Right renal pelvis (tissue), 4 donors: ENCODE measurements at regions not wholly inside any gene's neighbourhood (a gene's known extent, or its start where the extent isn't known, plus 50 kb on each side); places are given as distances from the start of the nearest gene placed in this dataset.
"Not testable (repeated sequence)": the region's sequence is repeated elsewhere in the genome, so short reads cannot be mapped to it uniquely, and the experiment has no call there.

Source experiments
- DNase-seq, 4 donors: peaks; one replicate each; pipeline ENCODE4 v3.0.0-alpha.2; 2013; ENCODE audit warnings: low read depth in 4 of 4, low spot score in 3 of 4, missing footprints in 1 of 4

- no peak for DNase-seq
Measured at GRCh38 chr1:80533093-80533492, 1267.6 kb upstream of the ADGRL2 start.

GRCh38 chr1:80531182-80531581 is 1269.6 kb upstream of the ADGRL2 start:
- no peak for DNase-seq

- DNase-seq = no peak
Measured at GRCh38 chr1:80529546-80529945, 1271.2 kb upstream of the ADGRL2 start.

GRCh38 chr1:80523861-80524260 is 1276.9 kb upstream of the ADGRL2 start:
- no peak for DNase-seq

- DNase-seq = not testable (repeated sequence)
Measured at GRCh38 chr1:80523071-80523470, 1277.7 kb upstream of the ADGRL2 start.

GRCh38 chr1:80520949-80521348 is 1279.8 kb upstream of the ADGRL2 start:
- no peak for DNase-seq

GRCh38 chr1:80517062-80517461 is 1283.7 kb upstream of the ADGRL2 start:
- DNase-seq = no peak

GRCh38 chr1:80509965-80510522 is 1290.7 kb upstream of the ADGRL2 start:
- no peak for DNase-seq

- no peak for DNase-seq
Measured at GRCh38 chr1:80506216-80506615, 1294.5 kb upstream of the ADGRL2 start.

- DNase-seq = no peak
Measured at GRCh38 chr1:80498673-80499072, 1302.1 kb upstream of the ADGRL2 start.

GRCh38 chr1:80495806-80496205 is 1304.9 kb upstream of the ADGRL2 start:
- no peak for DNase-seq

GRCh38 chr1:80472145-80472544 is 1328.6 kb upstream of the ADGRL2 start:
- DNase-seq = no peak

- DNase-seq = no peak
Measured at GRCh38 chr1:80468356-80468755, 1332.4 kb upstream of the ADGRL2 start.

GRCh38 chr1:80462006-80462405 is 1338.7 kb upstream of the ADGRL2 start:
- no peak for DNase-seq

- DNase-seq = no peak
Measured at GRCh38 chr1:80457409-80457808, 1343.3 kb upstream of the ADGRL2 start.

- DNase-seq = no peak
Measured at GRCh38 chr1:80453775-80454174, 1347.0 kb upstream of the ADGRL2 start.

- no peak for DNase-seq
Measured at GRCh38 chr1:80450711-80451110, 1350.0 kb upstream of the ADGRL2 start.

GRCh38 chr1:80448081-80448480 is 1352.7 kb upstream of the ADGRL2 start:
- no peak for DNase-seq

GRCh38 chr1:80447526-80447925 is 1353.2 kb upstream of the ADGRL2 start:
- DNase-seq = no peak

GRCh38 chr1:80445033-80445432 is 1355.7 kb upstream of the ADGRL2 start:
- no peak for DNase-seq

GRCh38 chr1:80444171-80444570 is 1356.6 kb upstream of the ADGRL2 start:
- DNase-seq = no peak

GRCh38 chr1:80441664-80442063 is 1359.1 kb upstream of the ADGRL2 start:
- DNase-seq = no peak

GRCh38 chr1:80436851-80437250 is 1363.9 kb upstream of the ADGRL2 start:
- DNase-seq = no peak
